ENCODE measurements at regions not wholly inside any gene's neighbourhood (a gene's known extent, or its start where the extent isn't known, plus 50 kb on each side); places are given as distances from the start of the nearest gene placed in this dataset.
"Not testable (repeated sequence)": the region's sequence is repeated elsewhere in the genome, so short reads cannot be mapped to it uniquely, and the experiment has no call there.

DNA sequence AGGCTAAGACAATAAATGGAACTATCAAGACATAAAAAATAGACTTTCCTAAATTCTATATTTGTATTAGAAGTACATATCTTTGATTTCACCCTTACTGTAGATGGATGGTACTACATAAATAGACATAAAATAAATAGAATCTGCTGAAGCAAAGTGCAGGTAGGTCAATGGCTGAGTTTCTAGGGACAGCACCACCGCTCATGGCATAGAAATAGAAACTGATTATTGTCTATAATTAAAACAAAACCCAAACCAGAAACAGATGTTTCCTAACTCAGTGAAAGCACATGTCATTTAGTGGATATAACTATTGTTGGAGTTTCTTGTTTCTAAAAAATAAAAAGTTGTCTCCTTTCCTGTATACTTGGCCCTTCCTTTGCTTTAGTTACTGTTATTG is 387.3 kb upstream of the ADGRL3 start:
- no peak for DNase-seq

GRCh38 chr4:60814549-60814948 is 385.6 kb upstream of the ADGRL3 start:
- no peak for DNase-seq

DNA sequence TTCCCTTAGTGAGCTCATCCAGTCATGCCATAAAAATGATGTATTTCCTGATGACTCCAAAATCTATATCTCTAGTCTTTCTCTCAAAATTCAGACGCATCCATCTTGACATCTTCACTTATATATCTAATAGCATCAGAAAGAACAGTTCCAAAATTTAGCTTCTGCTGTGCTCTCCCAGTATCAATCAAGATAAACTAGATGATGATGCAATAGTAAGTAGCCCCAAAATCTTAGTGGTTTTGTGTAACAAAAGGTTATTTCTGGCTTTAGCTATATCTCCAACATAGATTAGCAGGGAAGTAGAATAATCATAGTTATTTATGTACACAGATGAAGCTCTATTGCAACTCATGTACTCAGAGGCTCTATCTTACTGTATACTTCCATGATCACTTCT is 382.5 kb upstream of the ADGRL3 start:
- DNase-seq, result no peak

DNA sequence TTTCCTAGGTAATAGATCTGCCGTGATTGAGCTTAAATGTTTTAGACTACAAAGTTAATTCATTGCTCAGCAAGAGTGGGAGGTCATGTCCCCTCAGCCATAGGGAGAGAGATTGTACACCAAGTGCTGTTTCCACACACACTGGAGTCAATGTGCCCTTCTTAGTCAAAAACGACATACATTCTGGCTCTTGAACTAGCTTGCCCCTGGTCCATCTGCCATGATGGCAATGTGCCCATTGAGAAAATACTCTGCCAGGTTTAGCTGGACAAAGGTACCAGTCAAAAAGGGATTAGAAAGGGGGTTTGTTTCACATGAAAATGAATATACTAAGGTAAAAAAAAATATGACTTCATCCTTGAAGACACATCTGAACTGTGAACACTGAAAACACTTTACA is 377.1 kb upstream of the ADGRL3 start:
- peak in 1 of 2 experiments; percentile 5 for DNase-seq

- DNase-seq, result no peak
These were observed 360.1 kb upstream of the ADGRL3 start for GRCh38 chr4:60840020-60840419.

GRCh38 chr4:60846678-60847077 is 353.4 kb upstream of the ADGRL3 start:
- no peak for DNase-seq

GRCh38 chr4:60847614-60848013 is 352.5 kb upstream of the ADGRL3 start:
- no peak for DNase-seq

GRCh38 chr4:60857130-60857753 is 342.9 kb upstream of the ADGRL3 start:
- DNase-seq, result no peak

GRCh38 chr4:60863442-60863841 is 336.7 kb upstream of the ADGRL3 start:
- DNase-seq, result no peak

DNA sequence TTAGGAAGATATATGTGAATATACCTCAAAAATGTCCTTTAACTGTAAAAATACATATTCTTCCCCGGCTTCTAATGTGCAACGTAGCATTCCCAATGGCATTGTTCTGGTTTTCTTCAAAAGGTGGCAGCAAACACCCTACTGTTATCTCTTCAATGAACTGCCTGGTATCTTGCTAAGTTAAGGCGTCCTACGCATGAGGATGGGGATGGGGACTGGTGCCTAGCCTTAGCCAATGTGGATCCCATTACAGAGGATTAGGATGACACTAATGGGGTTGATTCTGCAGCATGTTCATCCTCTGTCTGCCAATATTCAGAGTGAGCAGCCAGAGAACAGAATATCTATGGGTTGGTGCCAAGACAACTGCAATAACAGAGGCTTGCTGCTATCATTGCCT is 334.9 kb upstream of the ADGRL3 start:
- DNase-seq, result peak; percentile 1 to 22

DNA sequence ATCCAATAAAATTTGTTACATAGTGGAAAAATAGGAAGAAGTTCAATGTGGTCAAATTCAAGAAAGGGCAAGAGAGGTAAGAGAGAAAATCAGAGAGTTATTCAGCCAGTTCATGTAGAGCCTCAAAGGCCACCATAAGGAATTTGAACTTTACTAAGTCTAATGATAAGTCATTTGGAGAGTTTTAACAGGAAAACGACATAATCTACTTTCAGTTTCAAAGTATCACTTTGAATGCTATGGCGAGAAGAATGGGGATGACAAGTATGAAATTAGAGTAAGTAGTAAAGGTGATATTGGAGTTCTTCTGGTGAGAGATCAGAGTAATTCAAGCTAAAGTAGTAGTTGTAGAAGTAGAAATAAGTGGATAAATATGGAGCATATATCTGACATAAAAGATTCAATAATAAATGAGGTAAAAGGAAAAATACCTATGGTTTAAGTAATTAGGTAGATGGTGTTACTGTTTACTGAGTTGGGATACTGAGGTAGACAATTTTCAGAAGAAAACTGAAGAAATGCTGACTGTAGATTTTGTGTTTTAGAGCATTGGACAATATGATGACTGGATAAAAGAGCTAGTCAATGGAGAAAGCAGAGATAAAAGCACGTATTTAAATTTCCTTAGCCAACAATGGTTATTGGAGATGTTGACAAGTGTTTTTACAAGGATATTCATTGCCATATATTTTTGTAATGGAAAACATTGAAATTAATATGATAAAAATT is 331.7 kb upstream of the ADGRL3 start:
- DNase-seq, result no peak

DNA sequence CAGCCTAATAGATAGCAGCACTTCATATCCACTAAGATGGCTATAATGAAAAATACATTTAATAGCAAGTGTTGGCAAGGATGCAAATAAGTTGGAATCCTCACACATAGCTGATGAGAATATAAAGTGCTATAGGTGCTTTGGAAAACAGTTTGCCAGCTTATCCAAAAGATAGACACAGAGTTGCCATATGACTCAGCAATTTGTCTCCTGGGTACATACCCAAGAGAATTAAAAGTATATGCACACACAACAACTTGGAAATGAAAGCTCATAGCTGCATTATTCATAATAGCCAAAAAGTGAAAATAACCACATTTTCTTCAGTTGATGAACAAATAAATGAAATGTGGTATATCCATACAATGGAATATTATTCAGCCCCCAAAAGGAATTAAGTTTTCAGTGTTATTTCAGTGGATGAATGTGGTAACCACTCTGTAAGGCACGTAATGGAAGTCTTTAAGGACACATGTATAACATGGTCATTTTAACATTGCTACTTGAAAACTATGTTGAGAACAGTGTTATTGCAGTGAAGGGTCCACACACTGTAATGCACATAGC is 320.9 kb upstream of the ADGRL3 start:
- no peak for DNase-seq

DNA sequence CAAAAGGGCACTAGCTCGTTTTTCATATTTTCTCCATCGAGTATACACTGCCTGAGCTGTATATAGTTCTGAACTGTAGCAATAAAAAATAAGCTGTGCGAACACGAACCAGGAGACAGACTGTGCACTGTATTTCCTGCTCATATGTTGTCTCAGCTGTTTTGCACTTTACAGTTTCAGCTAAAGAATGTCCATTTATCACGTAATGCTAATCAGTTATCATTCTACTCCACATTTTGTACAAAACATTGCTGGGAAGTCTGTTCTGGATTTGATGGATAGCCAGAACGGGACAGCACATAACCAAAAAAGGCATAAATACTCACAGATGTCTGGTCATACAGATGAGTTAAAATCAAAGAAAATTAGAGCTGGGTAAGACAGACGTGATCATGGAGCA is 315.5 kb upstream of the ADGRL3 start:
- DNase-seq, result peak in 1 of 2 experiments; percentile 2

GRCh38 chr4:60885011-60885410 is 315.1 kb upstream of the ADGRL3 start:
- no peak for DNase-seq

DNA sequence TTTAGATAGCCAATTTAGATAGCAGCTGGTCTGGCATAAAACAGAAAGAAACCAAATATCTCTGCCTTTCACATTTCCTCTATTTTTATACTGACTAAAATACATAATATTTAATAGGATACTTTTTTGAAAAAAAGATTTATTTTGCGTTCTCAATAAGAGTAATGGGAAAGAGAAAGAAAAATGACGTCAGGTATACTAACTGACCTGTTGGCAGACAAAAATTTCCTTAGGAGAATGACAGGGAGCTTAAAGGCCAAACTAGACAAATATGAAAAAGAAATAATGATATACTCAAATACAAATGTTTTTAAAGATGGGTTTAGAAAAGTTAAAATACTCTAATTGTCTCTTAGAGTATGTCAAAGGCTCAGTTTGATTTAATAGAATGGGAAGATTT is 309.4 kb upstream of the ADGRL3 start:
- DNase-seq, result no peak

GRCh38 chr4:60891947-60892346 is 308.2 kb upstream of the ADGRL3 start:
- no peak for DNase-seq

- no peak for DNase-seq
These were observed 302.7 kb upstream of the ADGRL3 start for GRCh38 chr4:60897415-60897814.

DNA sequence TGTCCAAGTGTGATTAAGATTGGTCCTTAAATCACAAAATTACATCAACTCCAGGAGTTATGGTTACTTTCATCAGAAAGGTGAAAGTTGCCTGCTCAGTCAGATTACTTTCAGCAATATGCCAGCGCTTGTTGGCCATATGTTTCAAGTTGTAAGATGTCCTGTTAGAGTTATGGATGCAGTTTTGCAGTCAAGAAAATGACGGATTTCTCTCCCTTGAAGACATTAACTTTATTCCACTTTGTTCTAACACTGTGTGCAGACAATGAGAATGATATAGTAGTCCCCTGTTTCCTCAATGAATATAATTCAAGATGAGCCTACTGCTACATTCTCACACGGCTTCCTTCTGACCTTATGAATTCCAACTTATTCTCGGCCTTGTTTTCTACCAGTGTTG is 295.0 kb upstream of the ADGRL3 start:
- no peak for DNase-seq

- no peak for DNase-seq
These were observed 289.0 kb upstream of the ADGRL3 start for GRCh38 chr4:60911127-60911526.

DNA sequence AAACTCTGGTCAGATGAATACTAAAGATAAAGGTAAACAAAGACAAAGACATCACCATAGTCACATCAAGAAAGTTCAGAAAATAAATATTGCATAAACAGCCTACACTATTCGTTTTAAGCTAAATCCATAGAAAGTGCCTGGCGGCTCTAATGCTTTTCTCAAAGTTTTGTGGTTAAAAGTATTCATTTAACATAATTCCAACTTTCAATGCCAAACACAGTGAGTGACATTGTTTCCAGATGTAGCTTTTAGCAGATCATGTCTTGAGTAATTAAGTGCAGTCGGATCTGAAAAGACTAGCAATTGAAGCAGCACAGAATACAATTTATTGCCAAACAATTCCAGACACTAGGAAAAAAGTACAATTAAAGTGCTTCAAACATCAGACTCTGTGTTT is 287.1 kb upstream of the ADGRL3 start:
- DNase-seq, result no peak

DNA sequence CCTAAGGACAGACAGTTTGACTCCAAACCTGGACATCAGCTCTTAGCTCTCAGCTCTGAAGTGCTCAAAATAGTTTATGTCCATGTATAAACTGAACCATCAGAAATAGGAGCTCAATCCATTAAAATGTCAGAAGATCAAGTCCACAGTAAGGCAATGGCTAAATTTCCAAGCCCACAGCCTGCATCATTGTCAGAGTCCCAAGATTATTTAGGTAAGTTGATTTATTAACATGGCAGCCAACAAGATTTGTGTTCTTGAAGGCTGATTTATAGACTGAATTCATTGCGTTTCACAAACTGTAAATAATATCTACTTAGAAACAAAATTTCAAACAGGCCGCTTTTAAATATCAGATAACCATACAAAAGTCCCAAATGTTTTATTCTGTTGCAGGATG is 286.5 kb upstream of the ADGRL3 start:
- no peak for DNase-seq

- DNase-seq, result not testable (repeated sequence)
These were observed 278.4 kb upstream of the ADGRL3 start for GRCh38 chr4:60921735-60922134.

DNA sequence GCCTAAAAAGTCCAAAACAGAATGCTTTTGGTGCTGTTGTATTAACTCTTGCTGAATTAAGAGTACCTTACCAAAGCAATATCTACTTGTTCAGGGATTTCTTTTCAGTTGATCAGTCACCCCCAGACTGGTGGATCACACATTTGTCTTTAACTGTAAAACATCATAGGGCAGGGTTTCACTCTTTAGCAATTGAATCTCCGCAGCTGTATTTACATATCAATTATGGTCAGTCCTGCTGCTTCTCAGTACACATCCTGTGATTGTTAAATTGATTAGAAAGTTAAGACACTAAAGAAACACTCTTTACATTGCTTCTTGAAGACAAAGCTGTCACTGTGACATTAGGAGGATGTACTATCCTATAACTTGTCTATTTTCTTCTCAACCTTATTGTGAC is 277.1 kb upstream of the ADGRL3 start:
- peak; percentile 23 to 58 for DNase-seq

- DNase-seq, result no peak
These were observed 273.5 kb upstream of the ADGRL3 start for GRCh38 chr4:60926624-60927023.

DNA sequence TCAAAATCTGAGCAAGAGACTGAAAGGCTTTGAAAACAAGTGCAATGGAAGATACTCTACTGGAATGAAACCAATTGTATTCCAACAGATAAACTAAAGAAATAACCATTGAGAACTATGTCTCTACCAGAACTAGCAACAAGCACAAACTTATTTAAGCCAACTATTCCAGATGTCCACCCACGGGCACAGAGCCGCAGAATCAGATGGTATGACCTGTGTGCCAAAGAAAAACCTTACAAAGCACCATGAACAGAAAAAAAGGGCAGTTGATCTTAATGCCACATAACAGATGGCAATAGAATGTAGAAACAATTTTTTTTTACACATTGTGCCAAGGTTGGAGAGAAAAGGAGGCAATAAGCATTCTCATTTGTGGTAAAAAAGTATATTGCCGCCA is 269.3 kb upstream of the ADGRL3 start:
- no peak for DNase-seq

Data from NCI-H2081 (cell line).